SK-MEL-5 (cell line): ENCODE measurements at regions not wholly inside any gene's neighbourhood (a gene's known extent, or its start where the extent isn't known, plus 50 kb on each side); places are given as distances from the start of the nearest gene placed in this dataset.

Source experiments
- DNase-seq: peaks from one replicate; pipeline ENCODE4 v3.0.0-alpha.2; 2016; ENCODE audit warnings: low read depth, low spot score
- in situ Hi-C: cut with HindIII; loops from 2 replicates; pipeline ENCODE4 v1.10.0; 2016; ENCODE audit warnings: low sequenced_read_pairs, high pct_unique_total_duplicates, low pct_unique_long_range_greater_than_20kb

- in situ Hi-C loops, result no loop called here
- DNase-seq, result no peak
These were observed 270.5 kb upstream of the ADAMTS9 start for GRCh38 chr3:64958199-64958843.

GRCh38 chr3:64957408-64958198, 269.8 kb upstream of the ADAMTS9 start:
- in situ Hi-C loops, result no loop called here
- no peak for DNase-seq

- in situ Hi-C loops, result no loop called here
- DNase-seq, result no peak
These were observed 269.0 kb upstream of the ADAMTS9 start for GRCh38 chr3:64956711-64957325.

GRCh38 chr3:64954995-64955636, 267.3 kb upstream of the ADAMTS9 start:
- no peak for DNase-seq
- in situ Hi-C loops, result no loop called here

- DNase-seq, result no peak
- in situ Hi-C loops, result no loop called here
These were observed 257.4 kb upstream of the ADAMTS9 start for GRCh38 chr3:64945171-64945729.

- in situ Hi-C loops, result no loop called here
- no peak for DNase-seq
These were observed 256.1 kb upstream of the ADAMTS9 start for GRCh38 chr3:64943866-64944265.

GRCh38 chr3:64940596-64941348, 253.0 kb upstream of the ADAMTS9 start:
- in situ Hi-C loops, result no loop called here
- no peak for DNase-seq

- in situ Hi-C loops, result no loop called here
- DNase-seq, result no peak
These were observed 252.1 kb upstream of the ADAMTS9 start for GRCh38 chr3:64939747-64940450.

GRCh38 chr3:64939309-64939708, 251.5 kb upstream of the ADAMTS9 start:
- DNase-seq, result no peak
- in situ Hi-C loops, result no loop called here

GRCh38 chr3:64936556-64936955, 248.8 kb upstream of the ADAMTS9 start:
- no peak for DNase-seq
- in situ Hi-C loops, result no loop called here

- DNase-seq, result no peak
- in situ Hi-C loops, result no loop called here
These were observed 248.2 kb upstream of the ADAMTS9 start for GRCh38 chr3:64935971-64936370.

- DNase-seq, result no peak
- in situ Hi-C loops, result no loop called here
These were observed 245.0 kb upstream of the ADAMTS9 start for GRCh38 chr3:64932666-64933342.

GRCh38 chr3:64932016-64932518, 244.3 kb upstream of the ADAMTS9 start:
- no peak for DNase-seq
- in situ Hi-C loops, result no loop called here

- in situ Hi-C loops, result no loop called here
- DNase-seq, result no peak
These were observed 243.1 kb upstream of the ADAMTS9 start for GRCh38 chr3:64930891-64931290.

GRCh38 chr3:64928683-64929082, 240.9 kb upstream of the ADAMTS9 start:
- no peak for DNase-seq
- in situ Hi-C loops, result no loop called here

- DNase-seq, result no peak
- in situ Hi-C loops, result no loop called here
These were observed 239.9 kb upstream of the ADAMTS9 start for GRCh38 chr3:64927689-64928088.
